Activated CD8-positive, alpha-beta memory T cell treated with anti-CD3 and anti-CD28 coated beads, Interleukin-2, amount 10 ng/mL, durations not matched to agents 7 days and 5 days (primary cell): ENCODE measurements at regions not wholly inside any gene's neighbourhood (a gene's known extent, or its start where the extent isn't known, plus 50 kb on each side); places are given as distances from the start of the nearest gene placed in this dataset.

ENCODE experiments used
- ATAC-seq: fragments of 150-1000 bp; cut with Tn5 transposase; one replicate; pipeline ENCODE4 v1.10.0; 2021; ENCODE audit warnings: moderate library complexity
- CTCF ChIA-PET: fragments of 350-600 bp; sonication (Branson Sonifier 250); formaldehyde crosslinking; loops from one replicate; lab custom pipeline; 2021; ENCODE audit warnings: antibody characterized with exemption; lab: Charles Lee
- DNase-seq: peaks from one replicate; pipeline ENCODE4 v3.0.0-alpha.2; 2020
- H3K27ac Mint-ChIP-seq: one replicate; pipeline ENCODE4 v1.8.0; 2021; ENCODE audit warnings: mild to moderate bottlenecking, mixed read lengths
- H3K27me3 Mint-ChIP-seq: one replicate; pipeline ENCODE4 v1.8.0; 2021; ENCODE audit warnings: mixed read lengths
- H3K36me3 Mint-ChIP-seq: one replicate; pipeline ENCODE4 v1.8.0; 2021; ENCODE audit warnings: mild to moderate bottlenecking, mixed read lengths
- H3K4me1 Mint-ChIP-seq: one replicate; pipeline ENCODE4 v1.8.0; 2021; ENCODE audit warnings: mixed read lengths
- H3K4me3 Mint-ChIP-seq: one replicate; pipeline ENCODE4 v1.8.0; 2021; ENCODE audit warnings: mild to moderate bottlenecking, moderate library complexity, mixed read lengths
- H3K9me3 Mint-ChIP-seq: one replicate; pipeline ENCODE4 v1.8.0; 2022; ENCODE audit warnings: low read depth, mixed read lengths

- Mint-ChIP-seq H3K4me3 (no peak overlapping the region), H3K27ac (no peak overlapping the region), H3K36me3 (no peaks in the 10 kb centered on the region), H3K9me3 (no peaks in the 10 kb centered on the region), H3K27me3 (no peaks in the 10 kb centered on the region), H3K4me1 (no peaks in the 10 kb centered on the region)
- no peak for ATAC-seq
- CTCF ChIA-PET: interaction anchor here (0.6 kb wide), 1 partner anchor 83 kb away, joined by 3 read pairs; no protein-coding TSS in a partner anchor
- no peak for DNase-seq
These were observed 75.5 kb downstream of the HMX1 start for GRCh38 chr4:8796096-8796495.

- Mint-ChIP-seq H3K36me3 (no peaks in the 10 kb centered on the region), H3K4me1 (no peaks in the 10 kb centered on the region), H3K27me3 (no peaks in the 10 kb centered on the region), H3K4me3 (no peak overlapping the region), H3K27ac (no peak overlapping the region), H3K9me3 (no peaks in the 10 kb centered on the region)
- no peak for DNase-seq
- CTCF ChIA-PET: no interaction called here
- no peak for ATAC-seq
These were observed 76.5 kb downstream of the HMX1 start for GRCh38 chr4:8795140-8795539.

DNA sequence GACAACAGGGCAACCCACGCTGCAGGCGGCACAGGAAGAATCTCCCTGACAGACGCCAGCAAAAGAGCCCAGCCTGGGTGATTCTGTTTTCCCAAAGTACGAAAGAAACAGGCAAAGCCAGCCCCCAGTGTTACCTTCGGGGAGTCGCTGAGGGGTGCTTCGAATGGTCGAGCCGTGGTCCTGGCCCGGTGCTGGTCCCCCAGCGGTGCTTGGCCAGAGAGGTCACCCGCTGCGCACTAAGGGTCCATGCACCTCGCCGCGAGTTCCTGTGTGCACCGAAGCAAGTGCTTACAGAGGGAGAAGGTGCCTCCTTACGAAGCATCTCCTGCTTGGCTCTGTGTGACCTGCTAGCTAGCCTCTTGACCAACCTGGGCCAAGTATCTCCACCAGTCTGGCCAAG, 77.1 kb downstream of the HMX1 start:
- Mint-ChIP-seq H3K4me1 (no peaks in the 10 kb centered on the region), H3K4me3 (no peak overlapping the region), H3K27me3 (no peaks in the 10 kb centered on the region), H3K27ac (no peak overlapping the region), H3K36me3 (no peaks in the 10 kb centered on the region), H3K9me3 (no peaks in the 10 kb centered on the region)
- CTCF ChIA-PET: no interaction called here
- DNase-seq (no peak), ATAC-seq (no peak)

GRCh38 chr4:8793571-8794160, 78.0 kb downstream of the HMX1 start:
- Mint-ChIP-seq H3K4me3 (no peak overlapping the region), H3K27me3 (no peaks in the 10 kb centered on the region), H3K36me3 (no peaks in the 10 kb centered on the region), H3K4me1 (no peaks in the 10 kb centered on the region), H3K27ac (no peak overlapping the region), H3K9me3 (no peaks in the 10 kb centered on the region)
- DNase-seq (no peak), ATAC-seq (no peak)
- CTCF ChIA-PET: no interaction called here

DNA sequence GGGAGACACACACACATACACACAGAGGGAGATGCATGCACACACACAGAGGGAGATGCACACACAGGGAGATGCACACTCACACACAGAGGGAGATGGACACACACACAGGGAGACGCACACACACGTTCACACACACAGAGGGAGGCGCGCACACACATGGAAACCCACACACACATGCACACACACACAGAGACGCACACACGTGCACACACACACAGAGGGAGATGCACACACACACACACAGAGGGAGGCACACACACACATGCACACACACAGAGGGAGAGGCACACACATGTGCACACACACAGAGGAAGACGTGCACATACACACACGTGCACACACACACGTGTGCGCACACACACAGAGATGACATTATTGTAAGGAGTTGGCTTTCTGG, 79.1 kb downstream of the HMX1 start:
- Mint-ChIP-seq H3K4me1 (no peaks in the 10 kb centered on the region), H3K27me3 (no peaks in the 10 kb centered on the region), H3K9me3 (no peaks in the 10 kb centered on the region), H3K4me3 (no peak overlapping the region), H3K36me3 (no peaks in the 10 kb centered on the region), H3K27ac (no peak overlapping the region)
- DNase-seq (no peak), ATAC-seq (no peak)
- CTCF ChIA-PET: no interaction called here

DNA sequence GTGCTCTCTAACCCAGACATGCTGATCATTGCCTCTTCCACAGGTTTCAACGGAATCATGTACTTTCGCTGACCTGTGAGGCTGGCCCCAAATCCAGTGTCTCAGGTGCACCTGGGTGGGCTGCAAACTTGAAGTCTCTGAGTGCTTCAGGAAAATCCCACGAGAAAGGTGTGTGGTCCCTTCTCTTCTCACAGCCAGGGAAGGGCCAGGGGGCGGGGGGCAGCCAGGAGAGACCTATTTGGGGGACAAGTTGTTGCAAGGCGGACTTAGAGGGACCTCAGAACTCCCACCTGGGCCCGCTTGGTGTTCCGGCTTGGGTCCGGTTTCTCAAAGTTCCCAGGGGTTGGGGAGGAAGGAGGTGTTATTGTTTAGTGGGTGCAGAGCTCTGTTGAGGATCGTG, 80.0 kb downstream of the HMX1 start:
- CTCF ChIA-PET: no interaction called here

DNA sequence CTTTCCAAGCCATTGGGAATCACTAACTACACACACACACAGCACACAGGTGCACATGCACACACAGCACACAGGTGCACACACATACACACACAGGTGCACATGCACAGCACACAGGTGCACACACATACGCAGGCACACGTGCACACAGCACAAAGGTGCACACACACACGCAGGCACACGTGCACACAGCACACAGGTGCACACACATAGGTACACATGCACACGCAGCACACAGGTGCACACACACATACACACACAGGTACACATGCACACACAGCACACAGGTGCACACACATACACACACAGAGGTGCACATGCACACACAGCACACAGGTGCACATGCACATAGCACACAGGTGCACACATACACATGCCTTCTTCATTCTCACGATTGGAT, 80.9 kb downstream of the HMX1 start:
- Mint-ChIP-seq H3K4me3 (no peak overlapping the region), H3K27ac (no peak overlapping the region), H3K36me3 (no peaks in the 10 kb centered on the region), H3K9me3 (no peaks in the 10 kb centered on the region), H3K27me3 (no peaks in the 10 kb centered on the region), H3K4me1 (no peaks in the 10 kb centered on the region)
- DNase-seq (no peak), ATAC-seq (no peak)
- CTCF ChIA-PET: no interaction called here

More for the DNA sequence above, 80.0 kb downstream of the HMX1 start:
- Mint-ChIP-seq H3K36me3 (no peaks in the 10 kb centered on the region), H3K4me3 (no peak overlapping the region), H3K27ac (no peak overlapping the region), H3K27me3 (no peaks in the 10 kb centered on the region), H3K9me3 (no peaks in the 10 kb centered on the region), H3K4me1 (no peaks in the 10 kb centered on the region)
- ATAC-seq: no peak
- DNase-seq: no peak

- H3K4me3 Mint-ChIP-seq: no peak overlapping the region
- CTCF ChIA-PET: no interaction called here
- H3K36me3 Mint-ChIP-seq: no peaks in the 10 kb centered on the region
- H3K27me3 Mint-ChIP-seq: no peaks in the 10 kb centered on the region
- ATAC-seq (no peak), DNase-seq (no peak)
- no peak overlapping the region for H3K27ac Mint-ChIP-seq
- H3K9me3 Mint-ChIP-seq: no peaks in the 10 kb centered on the region
- H3K4me1 Mint-ChIP-seq: no peaks in the 10 kb centered on the region
These were observed 83.5 kb downstream of the HMX1 start for GRCh38 chr4:8788174-8788573.

DNA sequence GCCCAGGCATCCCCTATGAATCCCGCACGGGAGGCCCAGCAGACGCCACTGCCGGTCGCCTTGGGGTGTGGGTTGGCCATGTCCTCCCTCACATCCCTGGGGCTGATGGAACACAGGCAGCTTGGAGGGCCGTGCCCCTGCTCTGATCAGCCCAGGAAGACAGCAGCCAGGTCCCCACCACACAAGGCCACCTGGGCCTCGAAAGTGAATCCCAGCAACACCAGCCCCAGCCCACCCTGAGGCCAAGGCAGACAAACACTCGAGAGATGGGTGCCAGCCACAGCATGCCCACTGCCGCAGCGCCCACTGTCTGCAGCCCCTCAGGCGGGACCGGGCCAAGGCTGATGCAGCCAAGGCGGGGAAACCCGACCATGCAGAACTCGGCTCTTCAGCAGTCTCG, 85.5 kb downstream of the HMX1 start:
- no peaks in the 10 kb centered on the region for H3K9me3 Mint-ChIP-seq
- H3K4me3 Mint-ChIP-seq: no peak overlapping the region
- H3K27ac Mint-ChIP-seq: no peak overlapping the region
- H3K27me3 Mint-ChIP-seq: no peaks in the 10 kb centered on the region
- no peaks in the 10 kb centered on the region for H3K4me1 Mint-ChIP-seq
- H3K36me3 Mint-ChIP-seq: no peaks in the 10 kb centered on the region
- DNase-seq: no peak
- CTCF ChIA-PET: no interaction called here
- ATAC-seq: no peak

DNA sequence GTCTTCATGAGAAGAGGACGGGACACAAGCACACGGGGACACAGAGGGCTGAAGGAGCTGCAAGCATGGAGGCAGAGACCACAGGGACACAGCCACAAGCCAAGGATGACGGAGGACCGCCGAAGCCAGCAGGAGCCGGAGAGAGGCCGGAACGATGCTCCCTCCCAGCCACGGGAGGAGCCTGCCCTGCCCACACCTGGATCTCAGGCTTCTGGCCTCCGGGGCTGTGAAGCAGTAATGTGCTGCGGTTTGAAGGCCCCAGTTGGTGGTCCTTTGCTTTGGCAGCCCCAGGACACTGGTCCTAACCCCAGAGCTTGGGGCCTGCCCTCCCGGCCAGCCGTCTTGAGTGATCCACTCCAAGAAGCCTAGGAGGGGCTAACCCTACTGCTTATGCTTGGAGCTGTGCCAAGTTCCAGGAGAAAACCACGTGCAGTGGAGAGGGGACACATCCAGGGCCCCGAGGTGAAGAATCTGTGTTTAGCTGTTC, 85.9 kb downstream of the HMX1 start:
- Mint-ChIP-seq H3K4me1 (no peaks in the 10 kb centered on the region), H3K27ac (no peak overlapping the region), H3K36me3 (no peaks in the 10 kb centered on the region), H3K9me3 (no peaks in the 10 kb centered on the region), H3K27me3 (no peaks in the 10 kb centered on the region), H3K4me3 (no peak overlapping the region)
- CTCF ChIA-PET: no interaction called here
- DNase-seq (no peak), ATAC-seq (no peak)

GRCh38 chr4:8783736-8784135, 87.9 kb downstream of the HMX1 start:
- Mint-ChIP-seq H3K4me3 (no peak overlapping the region), H3K4me1 (no peaks in the 10 kb centered on the region), H3K36me3 (no peaks in the 10 kb centered on the region), H3K27ac (no peak overlapping the region), H3K9me3 (no peaks in the 10 kb centered on the region), H3K27me3 (no peaks in the 10 kb centered on the region)
- ATAC-seq (no peak), DNase-seq (no peak)
- CTCF ChIA-PET: no interaction called here

DNA sequence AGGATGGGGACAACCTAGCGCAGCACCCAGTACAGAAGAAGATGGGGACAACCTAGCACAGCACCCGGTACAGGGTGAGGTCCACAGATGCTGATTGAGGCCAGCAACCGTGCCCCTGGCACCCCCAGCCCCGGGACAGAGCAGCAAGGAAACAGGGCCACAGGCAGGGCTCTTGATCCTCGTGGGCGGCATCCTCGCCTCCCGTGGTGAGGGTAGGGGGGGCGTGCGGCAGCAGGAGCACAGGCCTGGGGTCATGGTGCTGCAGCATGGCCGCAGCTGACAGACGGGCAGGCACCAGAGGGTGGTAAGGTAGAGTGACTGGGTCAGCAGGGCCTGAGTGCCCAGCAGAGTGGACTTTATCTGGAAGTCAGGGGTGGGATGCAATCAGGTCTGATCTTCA, 89.5 kb downstream of the HMX1 start:
- CTCF ChIA-PET: no interaction called here
- Mint-ChIP-seq H3K36me3 (no peaks in the 10 kb centered on the region), H3K4me1 (no peaks in the 10 kb centered on the region), H3K27me3 (no peaks in the 10 kb centered on the region), H3K27ac (no peak overlapping the region), H3K4me3 (no peak overlapping the region), H3K9me3 (no peaks in the 10 kb centered on the region)
- no peak for DNase-seq
- no peak for ATAC-seq

- no peak for DNase-seq
- no peak for ATAC-seq
- no peaks in the 10 kb centered on the region for H3K36me3 Mint-ChIP-seq
- no peaks in the 10 kb centered on the region for H3K4me1 Mint-ChIP-seq
- H3K9me3 Mint-ChIP-seq: no peaks in the 10 kb centered on the region
- H3K27ac Mint-ChIP-seq: no peak overlapping the region
- CTCF ChIA-PET: no interaction called here
- no peak overlapping the region for H3K4me3 Mint-ChIP-seq
- H3K27me3 Mint-ChIP-seq: no peaks in the 10 kb centered on the region
These were observed 90.0 kb downstream of the HMX1 start for GRCh38 chr4:8781641-8782040.

GRCh38 chr4:8780596-8781368, 90.9 kb downstream of the HMX1 start:
- H3K36me3 Mint-ChIP-seq: no peaks in the 10 kb centered on the region
- DNase-seq (no peak), ATAC-seq (no peak)
- H3K9me3 Mint-ChIP-seq: no peaks in the 10 kb centered on the region
- no peaks in the 10 kb centered on the region for H3K4me1 Mint-ChIP-seq
- no peak overlapping the region for H3K4me3 Mint-ChIP-seq
- H3K27me3 Mint-ChIP-seq: no peaks in the 10 kb centered on the region
- no peak overlapping the region for H3K27ac Mint-ChIP-seq
- CTCF ChIA-PET: no interaction called here
